ENCODE measurements at regions not wholly inside any gene's neighbourhood (a gene's known extent, or its start where the extent isn't known, plus 50 kb on each side); places are given as distances from the start of the nearest gene placed in this dataset.
"Not testable (repeated sequence)": the region's sequence is repeated elsewhere in the genome, so short reads cannot be mapped to it uniquely, and the experiment has no call there.

GRCh38 chr4:9610321-9610720, 166.1 kb downstream of the DEFB131A start:
- not testable (repeated sequence) for TF ChIP-seq CTCF, PBX3, CEBPB (IDR thresholded peaks at IDR 0.05)

Measured in A549 (cell line).